ENCODE measurements at regions not wholly inside any gene's neighbourhood (a gene's known extent, or its start where the extent isn't known, plus 50 kb on each side); places are given as distances from the start of the nearest gene placed in this dataset.

- no peak overlapping the region for H3K9ac ChIP-seq (ENCODE audit: low read depth, low read length, poor library complexity)
- no peaks in the 10 kb centered on the region for H3K27me3 ChIP-seq (ENCODE audit: control insufficient read depth in 3 of 3, insufficient read depth in 3 of 3, low read depth in 1 of 3, low read length in 3 of 3)
- no peak overlapping the region for H2BK15ac ChIP-seq (ENCODE audit: low read length)
- H2AFZ ChIP-seq (ENCODE audit: low read length): no peak overlapping the region
- no peak overlapping the region for H4K8ac ChIP-seq (ENCODE audit: low read depth, low read length)
- no peak overlapping the region for H2BK12ac ChIP-seq (ENCODE audit: low read length)
- DNase-seq (ENCODE audit: low spot score): no peak
- no peaks in the 10 kb centered on the region for H3K79me1 ChIP-seq (ENCODE audit: low read depth, low read length)
- no peak overlapping the region for H3K4me2 ChIP-seq (ENCODE audit: insufficient read depth, low read length, poor library complexity, severe bottlenecking)
- H4K91ac ChIP-seq (ENCODE audit: low read depth, low read length, poor library complexity): no peak overlapping the region
- peaks cover 11 to 22% of the 10 kb centered on the region in 2 donors for H3K4me1 ChIP-seq (ENCODE audit: control insufficient read depth in 2 of 2, insufficient read depth in 1 of 2, low read depth in 1 of 2, low read length in 2 of 2)
- no peak overlapping the region for H2AK5ac ChIP-seq (ENCODE audit: low read depth, low read length)
- no peak overlapping the region for H3K14ac ChIP-seq (ENCODE audit: low read length)
- no peak overlapping the region for H2BK5ac ChIP-seq (ENCODE audit: low read length)
- no peak overlapping the region for H3K4me3 ChIP-seq (ENCODE audit: low read length in 2 of 2)
- no peak overlapping the region for H3K27ac ChIP-seq (replicated peaks; ENCODE audit: low read length)
- WGBS, 2 donors (ENCODE audit: extremely low coverage in 2 of 2, insufficient read length in 2 of 2, insufficient replicate concordance in 1 of 2): no CpG with 5 or more reads among the region's 2 CpGs
- H3K4ac ChIP-seq (ENCODE audit: low read length): no peak overlapping the region
- no peaks in the 10 kb centered on the region for H3K9me3 ChIP-seq (replicated peaks in 1 of 2; ENCODE audit: control insufficient read depth in 2 of 2, insufficient read depth in 1 of 2, low read depth in 1 of 2, low read length in 2 of 2)
- no peaks in the 10 kb centered on the region for H3K36me3 ChIP-seq (replicated peaks in 1 of 2; ENCODE audit: control insufficient read depth in 2 of 2, insufficient read depth in 2 of 2, low read length in 2 of 2)
- H3K23ac ChIP-seq (ENCODE audit: low read depth, low read length, poor library complexity): no peak overlapping the region
- no peak overlapping the region for H3K18ac ChIP-seq (ENCODE audit: low read length)
- H2BK120ac ChIP-seq (ENCODE audit: low read depth, low read length): no peak overlapping the region
Observed at GRCh38 chr2:217621391-217621801, 381.4 kb downstream of the TNS1 start.

GRCh38 chr2:217618744-217619143 lies 384.1 kb downstream of the TNS1 start:
- Histone ChIP-seq H4K91ac (ENCODE audit: low read depth, low read length, poor library complexity) (no peak overlapping the region), H2AK5ac (ENCODE audit: low read depth, low read length) (no peak overlapping the region), H3K36me3 (replicated peaks in 1 of 2; ENCODE audit: control insufficient read depth in 2 of 2, insufficient read depth in 2 of 2, low read length in 2 of 2) (no peaks in the 10 kb centered on the region), H3K4me3 (ENCODE audit: low read length in 2 of 2) (no peak overlapping the region), H2BK5ac (ENCODE audit: low read length) (no peak overlapping the region), H2AFZ (ENCODE audit: low read length) (no peak overlapping the region), H3K27ac (replicated peaks; ENCODE audit: low read length) (no peak overlapping the region), H2BK15ac (ENCODE audit: low read length) (no peak overlapping the region), H3K79me1 (ENCODE audit: low read depth, low read length) (no peaks in the 10 kb centered on the region), H3K4me2 (ENCODE audit: insufficient read depth, low read length, poor library complexity, severe bottlenecking) (no peak overlapping the region), H3K4me1 (ENCODE audit: control insufficient read depth in 2 of 2, insufficient read depth in 1 of 2, low read depth in 1 of 2, low read length in 2 of 2) (peaks cover 11 to 22% of the 10 kb centered on the region in 2 donors), H3K9me3 (replicated peaks in 1 of 2; ENCODE audit: control insufficient read depth in 2 of 2, insufficient read depth in 1 of 2, low read depth in 1 of 2, low read length in 2 of 2) (no peaks in the 10 kb centered on the region), H3K27me3 (ENCODE audit: control insufficient read depth in 3 of 3, insufficient read depth in 3 of 3, low read depth in 1 of 3, low read length in 3 of 3) (no peaks in the 10 kb centered on the region), H2BK12ac (ENCODE audit: low read length) (no peak overlapping the region), H3K9ac (ENCODE audit: low read depth, low read length, poor library complexity) (no peak overlapping the region), H3K14ac (ENCODE audit: low read length) (no peak overlapping the region), H3K18ac (ENCODE audit: low read length) (no peak overlapping the region), H2BK120ac (ENCODE audit: low read depth, low read length) (no peak overlapping the region), H3K23ac (ENCODE audit: low read depth, low read length, poor library complexity) (no peak overlapping the region), H4K8ac (ENCODE audit: low read depth, low read length) (no peak overlapping the region), H3K4ac (ENCODE audit: low read length) (no peak overlapping the region)
- no CpG with 5 or more reads among the region's 2 CpGs for WGBS, 2 donors (ENCODE audit: extremely low coverage in 2 of 2, insufficient read length in 2 of 2, insufficient replicate concordance in 1 of 2)
- DNase-seq (ENCODE audit: low spot score): no peak

GRCh38 chr2:217617616-217618022 lies 385.2 kb downstream of the TNS1 start:
- Histone ChIP-seq H3K4ac (ENCODE audit: low read length) (no peak overlapping the region), H3K4me2 (ENCODE audit: insufficient read depth, low read length, poor library complexity, severe bottlenecking) (no peak overlapping the region), H3K27ac (replicated peaks; ENCODE audit: low read length) (no peak overlapping the region), H3K18ac (ENCODE audit: low read length) (no peak overlapping the region), H2BK12ac (ENCODE audit: low read length) (no peak overlapping the region), H3K9me3 (replicated peaks in 1 of 2; ENCODE audit: control insufficient read depth in 2 of 2, insufficient read depth in 1 of 2, low read depth in 1 of 2, low read length in 2 of 2) (no peaks in the 10 kb centered on the region), H2BK5ac (ENCODE audit: low read length) (no peak overlapping the region), H2AK5ac (ENCODE audit: low read depth, low read length) (no peak overlapping the region), H3K27me3 (ENCODE audit: control insufficient read depth in 3 of 3, insufficient read depth in 3 of 3, low read depth in 1 of 3, low read length in 3 of 3) (no peaks in the 10 kb centered on the region), H3K4me1 (ENCODE audit: control insufficient read depth in 2 of 2, insufficient read depth in 1 of 2, low read depth in 1 of 2, low read length in 2 of 2) (peaks cover 9 to 18% of the 10 kb centered on the region in 2 donors), H3K4me3 (ENCODE audit: low read length in 2 of 2) (no peak overlapping the region), H2BK15ac (ENCODE audit: low read length) (no peak overlapping the region), H3K9ac (ENCODE audit: low read depth, low read length, poor library complexity) (no peak overlapping the region), H2AFZ (ENCODE audit: low read length) (no peak overlapping the region), H3K14ac (ENCODE audit: low read length) (no peak overlapping the region), H3K79me1 (ENCODE audit: low read depth, low read length) (no peaks in the 10 kb centered on the region), H4K8ac (ENCODE audit: low read depth, low read length) (no peak overlapping the region), H3K23ac (ENCODE audit: low read depth, low read length, poor library complexity) (no peak overlapping the region), H2BK120ac (ENCODE audit: low read depth, low read length) (no peak overlapping the region), H4K91ac (ENCODE audit: low read depth, low read length, poor library complexity) (no peak overlapping the region), H3K36me3 (replicated peaks in 1 of 2; ENCODE audit: control insufficient read depth in 2 of 2, insufficient read depth in 2 of 2, low read length in 2 of 2) (no peaks in the 10 kb centered on the region)
- no peak for DNase-seq (ENCODE audit: low spot score)
- no CpG with 5 or more reads among the region's 8 CpGs for WGBS, 2 donors (ENCODE audit: extremely low coverage in 2 of 2, insufficient read length in 2 of 2, insufficient replicate concordance in 1 of 2)

- no peak for DNase-seq (ENCODE audit: low spot score)
- H3K18ac ChIP-seq (ENCODE audit: low read length): no peak overlapping the region
- no peak overlapping the region for H3K27ac ChIP-seq (replicated peaks; ENCODE audit: low read length)
- WGBS, 2 donors (ENCODE audit: extremely low coverage in 2 of 2, insufficient read length in 2 of 2, insufficient replicate concordance in 1 of 2): no CpG with 5 or more reads among the region's 4 CpGs
- H3K9me3 ChIP-seq (replicated peaks in 1 of 2; ENCODE audit: control insufficient read depth in 2 of 2, insufficient read depth in 1 of 2, low read depth in 1 of 2, low read length in 2 of 2): no peaks in the 10 kb centered on the region
- H2AK5ac ChIP-seq (ENCODE audit: low read depth, low read length): no peak overlapping the region
- H3K23ac ChIP-seq (ENCODE audit: low read depth, low read length, poor library complexity): no peak overlapping the region
- H3K9ac ChIP-seq (ENCODE audit: low read depth, low read length, poor library complexity): no peak overlapping the region
- no peak overlapping the region for H3K4ac ChIP-seq (ENCODE audit: low read length)
- no peaks in the 10 kb centered on the region for H3K36me3 ChIP-seq (replicated peaks in 1 of 2; ENCODE audit: control insufficient read depth in 2 of 2, insufficient read depth in 2 of 2, low read length in 2 of 2)
- H3K14ac ChIP-seq (ENCODE audit: low read length): no peak overlapping the region
- H3K4me3 ChIP-seq (ENCODE audit: low read length in 2 of 2): no peak overlapping the region
- no peak overlapping the region for H4K91ac ChIP-seq (ENCODE audit: low read depth, low read length, poor library complexity)
- no peak overlapping the region for H4K8ac ChIP-seq (ENCODE audit: low read depth, low read length)
- H2AFZ ChIP-seq (ENCODE audit: low read length): no peak overlapping the region
- no peaks in the 10 kb centered on the region for H3K79me1 ChIP-seq (ENCODE audit: low read depth, low read length)
- no peak overlapping the region for H2BK15ac ChIP-seq (ENCODE audit: low read length)
- no peak overlapping the region for H2BK5ac ChIP-seq (ENCODE audit: low read length)
- no peak overlapping the region for H2BK12ac ChIP-seq (ENCODE audit: low read length)
- H3K27me3 ChIP-seq (ENCODE audit: control insufficient read depth in 3 of 3, insufficient read depth in 3 of 3, low read depth in 1 of 3, low read length in 3 of 3): no peaks in the 10 kb centered on the region
- H3K4me2 ChIP-seq (ENCODE audit: insufficient read depth, low read length, poor library complexity, severe bottlenecking): no peak overlapping the region
- H2BK120ac ChIP-seq (ENCODE audit: low read depth, low read length): no peak overlapping the region
- peaks cover 2 to 12% of the 10 kb centered on the region in 2 donors for H3K4me1 ChIP-seq (ENCODE audit: control insufficient read depth in 2 of 2, insufficient read depth in 1 of 2, low read depth in 1 of 2, low read length in 2 of 2)
Observed at GRCh38 chr2:217616936-217617335, 385.9 kb downstream of the TNS1 start.

All from neuronal stem cell (in vitro differentiated cells).